ENCODE measurements at regions not wholly inside any gene's neighbourhood (a gene's known extent, or its start where the extent isn't known, plus 50 kb on each side); places are given as distances from the start of the nearest gene placed in this dataset.

GRCh38 chr11:122002047-122002446 lies 114.0 kb downstream of the BLID start:
- no peak overlapping the region for H3K4me3 Mint-ChIP-seq
- no peaks in the 10 kb centered on the region for H3K9me3 Mint-ChIP-seq
- no peak for DNase-seq

DNA sequence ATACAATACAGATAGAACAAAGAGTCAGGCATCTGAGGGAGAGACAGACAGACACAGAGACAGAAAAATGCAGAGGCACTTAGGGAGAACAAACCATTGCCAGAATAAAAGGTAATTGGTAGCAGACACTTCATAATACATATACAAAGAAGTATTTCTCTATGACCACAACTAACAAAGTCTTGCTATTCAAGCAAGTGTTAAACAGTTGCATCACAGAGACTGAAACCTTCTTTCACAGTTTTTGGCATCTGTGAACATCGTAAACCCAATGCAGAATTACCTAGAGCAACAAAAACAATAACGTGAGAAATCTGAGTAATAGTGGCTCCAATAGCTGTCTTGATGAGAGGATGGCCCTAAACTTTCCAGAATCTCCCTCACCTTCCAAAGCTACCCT lies 116.4 kb downstream of the BLID start:
- ChIA-PET POLR2A (no interaction called here), CTCF (interaction anchor here (0.6 kb wide), 1 partner anchor 305 kb away, joined by 3 read pairs; no protein-coding TSS in a partner anchor)
- Histone ChIP-seq H3K4me3 (ENCODE audit: low read length) (no peak overlapping the region), H3K27ac (ENCODE audit: low read depth in 1 of 2, low read length in 2 of 2) (no peak overlapping the region), H3K9me3 (ENCODE audit: control insufficient read depth in 1 of 2, insufficient read depth in 1 of 2, low read length in 2 of 2) (no peaks in the 10 kb centered on the region), H3K27me3 (ENCODE audit: control insufficient read depth in 1 of 2, insufficient read depth in 2 of 2, low read length in 2 of 2) (no peaks in the 10 kb centered on the region), H3K36me3 (ENCODE audit: insufficient read depth, low read length) (no peaks in the 10 kb centered on the region), H3K4me1 (ENCODE audit: insufficient read depth, low read length) (no peaks in the 10 kb centered on the region)
- no peaks in the 10 kb centered on the region for H3K36me3 Mint-ChIP-seq (ENCODE audit: low read depth)
- no peak for ATAC-seq (ENCODE audit: poor library complexity)
- no peaks in the 10 kb centered on the region for H3K9me3 Mint-ChIP-seq
- H3K4me3 Mint-ChIP-seq = no peak overlapping the region
- intact Hi-C loops (cut with DNase I, micrococcal nuclease) = no loop called here
- no peak for DNase-seq
- no peak overlapping the region for H3K27ac Mint-ChIP-seq
- no peaks in the 10 kb centered on the region for H3K27me3 Mint-ChIP-seq
- no peaks in the 10 kb centered on the region for H3K4me1 Mint-ChIP-seq (ENCODE audit: low read depth)
- TF ChIP-seq, protein P1, sequence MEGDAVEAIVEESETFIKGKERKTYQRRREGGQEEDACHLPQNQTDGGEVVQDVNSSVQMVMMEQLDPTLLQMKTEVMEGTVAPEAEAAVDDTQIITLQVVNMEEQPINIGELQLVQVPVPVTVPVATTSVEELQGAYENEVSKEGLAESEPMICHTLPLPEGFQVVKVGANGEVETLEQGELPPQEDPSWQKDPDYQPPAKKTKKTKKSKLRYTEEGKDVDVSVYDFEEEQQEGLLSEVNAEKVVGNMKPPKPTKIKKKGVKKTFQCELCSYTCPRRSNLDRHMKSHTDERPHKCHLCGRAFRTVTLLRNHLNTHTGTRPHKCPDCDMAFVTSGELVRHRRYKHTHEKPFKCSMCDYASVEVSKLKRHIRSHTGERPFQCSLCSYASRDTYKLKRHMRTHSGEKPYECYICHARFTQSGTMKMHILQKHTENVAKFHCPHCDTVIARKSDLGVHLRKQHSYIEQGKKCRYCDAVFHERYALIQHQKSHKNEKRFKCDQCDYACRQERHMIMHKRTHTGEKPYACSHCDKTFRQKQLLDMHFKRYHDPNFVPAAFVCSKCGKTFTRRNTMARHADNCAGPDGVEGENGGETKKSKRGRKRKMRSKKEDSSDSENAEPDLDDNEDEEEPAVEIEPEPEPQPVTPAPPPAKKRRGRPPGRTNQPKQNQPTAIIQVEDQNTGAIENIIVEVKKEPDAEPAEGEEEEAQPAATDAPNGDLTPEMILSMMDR (IDR thresholded peaks at IDR 0.05) = no peak

More at GRCh38 chr11:122002047-122002446, 114.0 kb downstream of the BLID start:
- no peaks in the 10 kb centered on the region for H3K36me3 Mint-ChIP-seq (ENCODE audit: low read depth)
- no peak overlapping the region for H3K27ac Mint-ChIP-seq
- ChIA-PET CTCF (no interaction called here), POLR2A (no interaction called here)
- Histone ChIP-seq H3K27ac (ENCODE audit: low read depth in 1 of 2, low read length in 2 of 2) (no peak overlapping the region), H3K4me3 (ENCODE audit: low read length) (no peak overlapping the region), H3K9me3 (ENCODE audit: control insufficient read depth in 1 of 2, insufficient read depth in 1 of 2, low read length in 2 of 2) (no peaks in the 10 kb centered on the region), H3K36me3 (ENCODE audit: insufficient read depth, low read length) (no peaks in the 10 kb centered on the region), H3K4me1 (ENCODE audit: insufficient read depth, low read length) (no peaks in the 10 kb centered on the region), H3K27me3 (ENCODE audit: control insufficient read depth in 1 of 2, insufficient read depth in 2 of 2, low read length in 2 of 2) (no peaks in the 10 kb centered on the region)
- intact Hi-C loops (cut with DNase I, micrococcal nuclease) = no loop called here
- no peak for ATAC-seq (ENCODE audit: poor library complexity)
- H3K27me3 Mint-ChIP-seq = no peaks in the 10 kb centered on the region
- H3K4me1 Mint-ChIP-seq (ENCODE audit: low read depth) = no peaks in the 10 kb centered on the region
- TF ChIP-seq, protein P1 (IDR thresholded peaks at IDR 0.05) = no peak

DNA sequence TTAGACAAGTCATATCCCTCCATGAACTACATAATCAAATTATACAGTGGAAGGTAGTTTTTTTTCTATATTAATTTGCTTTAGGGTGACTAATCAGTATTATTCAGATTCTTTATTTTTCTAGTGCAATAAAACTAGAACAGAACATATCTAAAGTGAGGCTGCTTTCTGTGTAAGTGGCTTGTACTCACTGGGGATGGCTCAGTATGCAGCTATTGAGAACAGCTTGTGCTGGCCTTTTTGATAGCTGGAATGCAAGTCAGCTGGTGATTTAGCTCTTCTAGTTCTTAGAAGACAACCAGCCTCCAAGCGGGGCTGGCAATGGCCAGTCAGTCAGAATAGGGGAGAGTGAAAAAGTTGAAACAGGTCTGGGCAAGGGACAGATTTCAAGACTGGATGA lies 119.4 kb downstream of the BLID start:
- ATAC-seq (ENCODE audit: poor library complexity) (no peak), DNase-seq (no peak)
- no peaks in the 10 kb centered on the region for H3K4me1 ChIP-seq (ENCODE audit: insufficient read depth, low read length)
- intact Hi-C loops (cut with DNase I, micrococcal nuclease) = no loop called here
- Mint-ChIP-seq H3K4me1 (ENCODE audit: low read depth) (no peaks in the 10 kb centered on the region), H3K27ac (no peak overlapping the region), H3K9me3 (no peaks in the 10 kb centered on the region), H3K27me3 (no peaks in the 10 kb centered on the region), H3K4me3 (no peak overlapping the region), H3K36me3 (ENCODE audit: low read depth) (no peaks in the 10 kb centered on the region)
- no peaks in the 10 kb centered on the region for H3K9me3 ChIP-seq (ENCODE audit: control insufficient read depth in 1 of 2, insufficient read depth in 1 of 2, low read length in 2 of 2)
- no peaks in the 10 kb centered on the region for H3K36me3 ChIP-seq (ENCODE audit: insufficient read depth, low read length)
- ChIA-PET CTCF (no interaction called here), POLR2A (no interaction called here)
- H3K27me3 ChIP-seq (ENCODE audit: control insufficient read depth in 1 of 2, insufficient read depth in 2 of 2, low read length in 2 of 2) = no peaks in the 10 kb centered on the region
- H3K4me3 ChIP-seq (ENCODE audit: low read length) = no peak overlapping the region
- TF ChIP-seq, protein P1 (IDR thresholded peaks at IDR 0.05) = no peak
- H3K27ac ChIP-seq (ENCODE audit: low read depth in 1 of 2, low read length in 2 of 2) = no peak overlapping the region
